ENCODE measurements at regions not wholly inside any gene's neighbourhood (a gene's known extent, or its start where the extent isn't known, plus 50 kb on each side); places are given as distances from the start of the nearest gene placed in this dataset.

DNA sequence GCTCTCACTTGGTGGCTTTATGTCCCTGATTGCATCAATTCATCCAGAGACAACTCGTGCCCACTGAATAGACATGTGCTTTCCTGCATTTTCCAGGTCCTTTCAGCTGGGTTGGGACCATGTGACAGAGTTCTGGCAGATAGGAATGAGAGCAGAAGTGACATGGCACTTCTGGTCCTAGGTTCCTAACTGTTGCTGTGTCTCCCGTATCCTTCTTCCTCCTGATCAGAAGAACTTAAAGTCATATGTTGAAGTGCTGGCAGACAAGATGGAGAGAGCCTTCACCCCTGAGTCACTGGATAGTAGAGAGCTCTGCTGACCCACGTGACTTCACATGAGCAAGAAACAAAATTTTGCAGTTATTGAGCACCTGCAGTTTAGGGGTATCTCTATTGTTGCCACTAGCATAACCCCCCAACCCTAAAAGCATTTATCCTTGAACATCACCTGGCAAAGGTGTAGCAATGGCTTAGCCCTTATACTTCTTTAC lies 80.0 kb downstream of the NREP start:
- no peak for DNase-seq (ENCODE audit: low read depth)

DNA sequence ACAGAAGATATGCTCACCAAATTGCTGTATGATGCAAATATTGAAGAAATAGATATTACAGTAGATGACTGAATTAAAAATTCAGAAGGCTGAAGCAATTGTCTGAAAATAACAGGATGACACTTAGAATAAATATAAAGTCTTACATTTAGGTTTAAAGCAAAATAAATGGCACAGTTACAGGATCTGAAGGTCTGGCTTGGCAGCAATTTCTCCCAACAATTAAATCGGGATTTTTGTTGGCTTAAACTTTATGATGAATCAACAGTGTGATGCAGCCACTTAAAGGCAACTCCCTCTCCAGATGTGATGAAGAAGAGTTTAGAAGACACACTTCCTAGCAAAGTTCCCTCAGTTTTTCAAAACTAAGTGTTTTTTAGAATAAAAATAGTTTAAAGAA lies 80.5 kb downstream of the NREP start:
- no peak for DNase-seq (ENCODE audit: low read depth)

DNA sequence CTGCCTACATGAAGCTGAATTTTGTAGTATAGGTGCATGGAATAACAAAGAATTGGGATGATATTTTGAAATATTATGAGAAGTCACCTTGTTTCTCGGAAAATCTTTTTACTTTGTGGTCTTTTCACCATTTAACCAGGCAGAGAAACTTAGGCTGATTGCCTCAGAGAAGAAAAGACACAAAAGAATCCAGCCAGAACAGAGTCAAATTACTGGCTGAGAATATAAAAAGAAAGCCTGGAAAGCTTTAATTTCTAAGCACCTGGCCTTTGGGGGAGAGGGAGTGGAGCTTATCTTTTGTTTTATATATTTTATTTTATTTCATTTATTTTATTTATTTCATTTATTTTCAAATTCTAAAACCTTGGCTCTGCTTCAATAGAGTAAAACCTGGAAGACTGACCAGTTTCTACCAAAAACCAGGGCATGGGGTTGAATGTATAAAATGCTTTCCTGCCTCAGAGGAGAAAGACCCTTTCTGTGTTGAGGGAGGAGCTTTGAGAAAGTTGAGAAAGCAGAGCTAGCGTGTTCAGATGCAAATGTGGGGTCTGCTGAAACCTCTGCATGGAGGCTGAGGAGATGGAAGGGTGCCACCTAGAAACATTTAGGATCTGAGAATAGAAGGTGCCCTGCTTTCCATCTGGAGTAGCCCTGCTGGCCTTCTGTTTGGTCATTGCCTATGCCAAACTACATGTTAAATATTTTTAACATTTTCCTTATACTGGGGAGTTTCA lies 81.6 kb downstream of the NREP start:
- no peak for DNase-seq (ENCODE audit: low read depth)

DNA sequence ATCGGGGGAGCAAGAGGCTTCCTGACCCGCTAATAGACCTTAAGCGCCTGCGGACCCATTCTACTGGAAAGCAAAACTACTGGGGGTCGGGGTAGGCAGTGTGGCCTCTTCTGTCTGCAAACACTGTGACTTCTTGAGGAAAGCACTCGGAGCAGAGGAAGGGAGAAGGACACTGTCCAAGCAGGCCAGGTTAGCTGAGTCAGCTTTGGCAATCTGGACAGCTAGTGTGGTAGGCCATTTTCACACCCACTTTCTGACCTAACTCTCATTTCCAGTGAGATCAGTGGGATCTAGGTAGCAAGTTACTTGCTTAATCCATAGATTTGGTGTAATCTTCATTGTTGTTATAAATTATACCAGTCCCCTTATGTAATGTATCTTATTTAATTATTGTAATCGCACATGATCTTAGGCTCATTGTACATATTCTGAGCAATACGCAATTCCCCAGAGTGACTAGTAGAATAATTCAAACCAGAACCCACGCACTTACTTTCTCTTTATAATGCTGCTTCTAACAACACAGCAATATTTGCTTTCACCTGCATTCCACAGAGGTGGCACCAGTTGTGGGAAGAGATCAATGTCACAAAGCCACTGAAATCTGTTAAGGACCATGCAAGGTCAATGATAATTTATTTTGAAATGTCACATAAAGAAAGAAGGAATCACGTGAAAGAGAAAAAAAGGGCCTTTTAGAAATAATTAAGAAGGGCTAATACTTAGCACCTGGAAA lies 82.9 kb downstream of the NREP start:
- no peak for DNase-seq (ENCODE audit: low read depth)

DNA sequence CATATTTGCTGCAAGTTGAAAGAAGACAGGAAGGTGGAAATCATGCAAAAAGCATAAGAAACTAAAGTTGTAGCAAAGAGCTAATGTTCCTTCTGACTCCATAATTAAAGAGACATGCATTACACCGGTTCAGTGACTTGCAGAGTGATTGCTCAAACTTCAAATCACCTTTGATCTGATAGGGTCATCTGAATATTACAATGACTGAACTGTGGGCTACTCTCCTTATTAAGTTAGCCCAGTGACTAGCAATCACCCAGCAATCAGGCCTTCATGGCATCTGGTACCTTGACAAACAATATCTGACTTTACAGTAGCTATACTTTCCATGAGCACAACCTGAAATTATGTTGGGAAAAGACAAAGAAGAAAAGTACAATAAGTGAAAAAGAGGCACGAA lies 84.9 kb downstream of the NREP start:
- DNase-seq (ENCODE audit: low read depth): no peak

DNA sequence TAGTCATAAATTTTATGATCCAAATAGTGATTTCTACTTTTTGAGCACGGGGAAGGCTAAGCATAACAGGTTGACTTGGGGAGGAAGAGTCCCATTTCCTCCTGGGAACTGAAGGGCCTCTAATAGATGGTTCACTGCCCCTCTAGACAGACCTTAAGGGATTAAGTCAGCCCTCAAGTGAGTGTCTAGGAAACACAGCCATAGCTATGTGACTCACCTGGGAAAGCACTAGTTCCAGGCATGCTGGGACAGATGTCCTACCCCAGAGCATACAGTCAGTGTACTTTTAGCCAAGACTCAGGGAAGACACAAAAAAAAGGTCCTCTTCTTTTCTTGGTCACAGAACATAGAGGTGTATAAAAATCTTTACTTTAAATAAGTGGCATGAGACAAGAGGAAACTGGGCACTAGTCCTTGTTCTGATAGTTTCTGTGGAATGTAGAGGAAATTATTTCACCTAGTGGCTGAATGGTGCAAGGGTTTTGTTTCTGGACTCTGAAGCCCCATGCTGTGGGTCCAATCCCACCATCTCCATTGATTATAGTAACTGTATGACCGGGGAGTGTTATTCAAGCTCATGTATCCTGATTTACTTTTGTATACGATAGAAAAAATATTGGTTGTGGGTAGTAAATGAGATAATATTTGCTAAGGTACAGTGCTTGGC lies 86.0 kb downstream of the NREP start:
- DNase-seq (ENCODE audit: low read depth): peak; percentile 21

DNA sequence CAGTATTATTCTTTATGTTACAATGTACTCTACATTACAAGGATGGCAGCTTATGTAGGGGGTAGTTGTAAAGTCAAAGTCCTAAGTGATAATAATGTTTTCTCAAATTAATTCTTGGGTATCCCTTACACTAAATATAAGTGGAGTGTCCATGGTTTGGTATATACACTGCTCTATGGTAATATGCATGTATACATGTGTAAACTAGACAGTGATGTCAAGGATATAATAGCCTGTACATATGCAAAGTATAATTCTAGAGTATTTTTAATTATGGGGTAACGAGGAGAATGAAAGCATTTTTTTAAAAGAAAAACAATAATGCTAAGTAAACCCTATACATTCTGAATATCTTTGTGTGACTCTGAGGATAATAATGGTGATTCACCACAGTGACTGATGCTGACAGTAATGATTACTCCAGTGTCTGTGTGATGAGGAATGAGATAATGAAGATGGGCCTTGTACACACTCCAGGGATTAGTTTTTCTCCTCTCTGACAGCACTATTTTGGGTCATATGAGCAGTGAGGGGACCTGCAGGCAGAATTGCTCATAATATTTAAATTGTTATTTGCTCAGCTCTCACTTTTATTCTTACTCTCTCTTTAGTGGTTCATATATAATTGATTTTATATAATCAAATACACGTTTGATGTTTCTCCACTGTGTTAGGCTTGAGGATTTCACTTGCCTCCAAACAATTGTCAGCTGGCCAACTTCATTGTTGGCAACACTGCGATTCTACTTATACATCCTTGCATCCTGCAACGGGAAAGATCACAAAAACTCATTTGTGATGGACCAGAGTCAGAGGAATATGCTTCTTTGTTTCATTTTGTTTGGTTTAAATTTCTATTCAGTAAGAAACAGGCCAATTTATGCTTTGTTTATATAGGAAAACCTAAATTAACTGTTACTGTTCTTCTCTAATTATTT lies 88.2 kb downstream of the NREP start:
- peak; percentile 56 for DNase-seq (ENCODE audit: low read depth)

DNA sequence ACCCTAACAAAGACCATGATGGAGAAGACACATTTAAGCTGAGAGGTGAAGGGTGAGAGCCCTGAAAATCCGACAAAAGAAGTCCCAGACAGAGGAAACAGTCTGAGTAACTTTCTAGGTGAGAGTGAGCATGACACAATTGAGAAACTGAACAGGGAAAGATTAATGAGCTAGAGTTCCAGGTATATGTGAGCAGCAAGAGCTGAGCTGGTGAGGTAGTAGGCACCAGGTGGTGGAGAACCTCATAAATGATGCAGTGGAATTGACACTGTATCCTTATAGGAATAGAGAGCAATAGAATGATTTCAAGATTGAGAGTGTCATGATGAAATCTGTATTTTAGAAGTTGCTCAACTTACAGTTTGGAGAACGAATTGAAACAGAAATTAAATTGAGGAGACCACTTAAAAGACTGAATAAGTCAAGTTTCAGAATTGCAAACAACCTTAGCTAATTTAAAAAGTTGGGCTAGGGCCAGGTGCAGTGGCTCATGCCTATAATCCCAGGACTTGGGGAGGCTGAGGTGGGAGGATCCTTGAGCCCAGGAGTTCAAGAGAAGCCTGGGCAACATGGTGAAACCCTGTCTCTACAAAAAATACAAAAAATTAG lies 89.8 kb downstream of the NREP start:
- no peak for DNase-seq (ENCODE audit: low read depth)

DNA sequence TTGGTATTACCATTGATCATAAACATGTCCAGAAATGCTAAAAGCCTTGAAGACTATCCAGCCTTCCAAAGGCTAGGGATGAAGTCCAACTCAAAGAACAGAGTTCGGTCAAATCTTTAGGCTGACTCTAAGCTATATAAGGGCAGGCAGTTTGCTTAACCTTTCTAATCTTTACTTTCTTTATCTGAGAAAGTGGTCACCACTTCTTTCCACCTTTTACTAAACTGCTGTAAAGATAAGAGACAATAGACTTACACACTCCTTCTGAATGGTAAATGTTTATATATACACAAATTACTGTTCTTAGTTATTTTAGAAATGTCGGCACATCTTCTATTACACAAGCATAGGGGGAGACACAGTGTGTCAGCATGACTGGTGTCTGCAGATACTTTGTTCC lies 100.4 kb downstream of the NREP start:
- no peak for DNase-seq (ENCODE audit: low read depth)

DNA sequence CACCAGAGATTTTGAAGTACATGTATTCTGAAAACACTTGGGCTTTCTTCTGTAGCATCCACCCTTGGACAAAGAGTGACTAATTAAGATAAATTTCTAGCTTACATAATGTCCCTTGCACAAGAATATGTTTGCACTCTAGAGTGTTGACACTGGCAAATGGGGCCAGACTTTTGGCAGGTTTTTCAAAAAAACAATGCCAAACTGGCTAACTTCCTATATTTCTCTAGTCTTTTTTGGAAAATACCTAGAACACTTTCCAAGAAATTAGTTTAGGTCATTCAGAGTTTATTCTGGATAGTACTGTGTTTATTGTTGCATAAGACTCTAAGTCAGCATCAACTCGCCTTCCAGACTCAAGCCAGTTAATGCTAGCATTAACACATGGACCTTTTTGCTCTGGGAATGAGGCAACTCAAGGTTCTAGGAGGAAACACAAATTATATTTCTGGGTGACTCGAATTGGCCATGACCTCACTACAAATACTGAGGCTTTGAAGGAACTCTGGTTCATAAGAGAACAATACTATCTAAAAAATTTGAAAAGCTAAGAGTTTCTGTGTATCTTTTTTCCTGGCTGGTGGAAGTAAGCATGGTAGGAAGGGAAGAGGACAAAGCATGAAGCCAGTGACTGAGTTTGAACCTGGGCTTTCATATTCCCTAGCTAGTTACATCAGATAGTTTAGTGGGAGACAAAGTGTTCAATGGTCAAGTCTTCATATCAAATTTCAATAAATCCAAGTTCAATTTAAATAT lies 101.6 kb downstream of the NREP start:
- DNase-seq (ENCODE audit: low read depth): peak; percentile 78

DNA sequence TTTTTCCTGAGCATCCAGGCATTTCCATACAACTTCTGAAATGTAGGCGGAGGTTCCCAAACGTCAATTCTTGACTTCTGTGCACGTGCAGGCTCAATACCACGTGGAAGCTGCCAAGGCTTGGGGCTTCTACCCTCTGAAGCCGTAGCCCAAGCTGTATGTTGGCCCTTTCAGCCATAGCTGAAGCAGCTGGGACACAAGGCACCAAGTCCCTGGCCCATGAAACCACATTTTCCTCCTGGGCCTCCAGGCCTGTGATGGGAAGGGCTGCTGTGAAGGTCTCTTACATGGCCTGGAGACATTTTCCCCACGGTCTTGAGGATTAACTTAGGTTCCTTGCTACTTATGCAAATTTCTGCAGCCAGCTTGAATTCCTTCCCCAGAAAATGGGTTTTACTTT lies 103.6 kb downstream of the NREP start:
- DNase-seq (ENCODE audit: low read depth): no peak

DNA sequence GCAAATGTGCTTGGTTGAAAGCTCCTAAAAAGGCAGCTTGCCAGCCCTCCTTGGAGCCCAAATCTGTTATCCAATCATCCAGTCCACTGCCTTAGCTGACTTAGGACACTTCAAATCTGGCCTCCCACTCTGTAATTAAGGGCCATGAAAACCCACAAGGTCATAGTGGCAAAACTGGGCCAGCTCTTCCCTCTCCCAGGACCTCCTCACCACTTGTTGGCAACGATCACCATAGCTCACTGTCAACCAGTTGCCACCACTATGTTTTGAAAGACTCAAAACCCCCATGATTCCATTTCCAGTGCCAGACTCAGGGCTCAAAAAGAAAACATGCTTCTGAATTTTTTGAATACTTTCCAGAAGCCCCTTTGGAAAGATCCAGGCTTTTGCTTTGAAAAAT lies 107.5 kb downstream of the NREP start:
- DNase-seq (ENCODE audit: low read depth): no peak

DNA sequence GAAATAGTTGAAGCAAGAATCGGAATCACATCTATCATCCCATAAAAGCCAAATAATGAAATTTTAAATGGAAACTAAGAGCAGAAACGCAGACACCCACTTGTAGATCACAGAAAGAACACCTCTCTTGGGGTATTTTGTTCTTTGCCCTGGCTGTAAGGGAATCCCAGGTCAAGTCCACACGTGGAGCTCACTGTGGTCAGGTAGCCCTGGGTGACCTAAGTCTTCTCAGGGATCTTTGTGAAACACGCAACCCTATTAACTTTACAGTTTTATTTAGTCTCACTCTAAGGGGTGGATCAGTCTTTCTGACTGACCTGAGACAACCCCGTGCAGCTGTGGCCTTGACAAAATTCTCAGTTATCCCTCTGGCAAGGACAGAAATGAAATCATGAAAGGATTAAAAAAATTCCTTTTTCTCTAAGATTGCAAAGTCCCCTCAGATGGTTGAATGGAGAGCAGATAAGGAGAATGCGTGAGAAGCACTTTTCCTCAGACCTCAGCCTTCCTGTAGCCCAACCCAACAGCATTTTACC lies 111.6 kb downstream of the NREP start:
- no peak for DNase-seq (ENCODE audit: low read depth)

DNA sequence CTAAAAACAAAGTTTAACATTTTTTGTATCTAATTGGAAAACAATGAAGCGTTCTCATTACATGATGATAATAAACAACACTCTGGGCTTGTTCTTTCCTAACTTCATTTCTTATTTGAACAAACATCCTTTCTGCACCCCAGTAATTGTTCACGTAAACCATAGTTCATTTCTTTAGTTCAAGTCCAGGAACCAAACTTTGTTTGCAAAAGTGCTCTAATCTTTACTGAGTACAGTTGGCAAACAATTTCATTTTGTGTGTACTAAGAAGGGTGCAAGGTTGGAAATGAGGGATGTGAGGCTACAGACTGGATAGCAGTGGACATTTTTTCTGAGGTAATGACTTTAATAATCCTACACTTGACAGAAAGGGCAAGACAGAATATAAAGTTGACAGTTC lies 113.5 kb downstream of the NREP start:
- no peak for DNase-seq (ENCODE audit: low read depth)

DNA sequence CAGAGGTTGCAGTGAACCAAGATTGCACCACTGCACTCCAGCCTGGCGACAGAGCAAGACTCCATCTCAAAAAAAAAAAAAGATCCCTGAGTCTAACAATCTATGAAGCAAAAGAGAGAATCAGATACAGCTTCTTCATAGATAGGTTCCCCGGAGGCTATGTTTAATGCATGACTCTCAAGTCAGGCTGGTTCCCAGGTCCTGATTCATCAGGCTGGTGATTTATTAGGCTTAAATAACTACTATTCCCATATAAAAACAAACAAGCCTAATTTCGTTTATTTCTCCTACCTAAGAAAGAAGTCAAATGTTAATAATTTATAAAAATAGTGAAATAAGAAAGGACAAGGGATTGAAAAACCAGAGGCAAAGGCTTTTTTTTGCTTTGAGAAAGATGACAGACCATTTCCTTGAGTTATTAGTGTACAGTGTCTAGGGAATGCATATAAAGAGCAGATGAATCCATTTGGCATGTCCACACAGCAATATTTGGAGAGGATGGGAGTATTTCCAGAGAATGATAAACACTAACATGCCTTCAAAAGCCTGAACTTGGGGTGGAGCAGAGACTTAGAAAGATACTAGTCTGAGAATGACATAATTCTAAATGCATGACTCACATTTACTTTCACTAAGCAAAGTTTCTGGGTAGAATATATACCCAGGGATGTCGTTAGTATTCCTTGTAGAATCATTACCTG lies 115.3 kb downstream of the NREP start:
- peak; percentile 86 for DNase-seq (ENCODE audit: low read depth)

DNA sequence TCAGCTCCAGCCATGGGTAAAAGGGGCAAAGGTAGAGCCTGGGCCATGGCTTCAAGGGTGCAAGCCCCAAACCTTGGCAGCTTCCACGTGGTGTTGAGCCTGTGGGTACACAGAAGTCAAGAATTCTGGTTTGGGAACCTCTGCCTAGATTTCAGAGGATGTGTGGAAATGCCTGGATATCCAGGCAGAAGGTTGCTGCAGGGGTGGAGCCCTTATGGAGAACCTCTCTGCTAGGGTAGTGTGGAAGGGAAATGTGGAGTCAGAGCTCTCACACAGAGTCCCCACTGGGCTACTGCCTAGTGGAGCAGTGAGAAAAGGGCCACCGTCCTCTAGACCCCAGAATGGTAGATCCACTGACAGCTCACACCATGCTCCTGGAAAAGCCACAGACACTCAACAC lies 117.1 kb downstream of the NREP start:
- no peak for DNase-seq (ENCODE audit: low read depth)

DNA sequence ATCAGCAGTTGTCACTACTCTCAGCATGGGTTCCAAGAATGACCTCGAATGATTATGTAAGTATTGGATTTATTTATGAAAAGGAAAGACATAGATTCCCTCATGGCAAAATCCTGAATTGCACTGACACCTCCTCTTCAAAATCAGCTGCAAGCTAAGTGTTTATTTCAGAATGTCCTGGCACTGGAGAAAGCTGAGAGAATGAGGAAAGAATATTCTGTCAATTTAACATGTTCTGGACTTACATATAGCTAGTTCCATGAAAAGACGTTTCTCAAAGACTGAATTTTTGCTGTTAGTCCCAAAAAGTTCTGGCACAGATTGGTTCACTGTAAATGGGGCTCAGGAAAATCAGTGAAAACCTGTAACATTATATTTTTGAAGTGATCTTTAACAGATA lies 120.3 kb downstream of the NREP start:
- DNase-seq (ENCODE audit: low read depth): no peak

DNA sequence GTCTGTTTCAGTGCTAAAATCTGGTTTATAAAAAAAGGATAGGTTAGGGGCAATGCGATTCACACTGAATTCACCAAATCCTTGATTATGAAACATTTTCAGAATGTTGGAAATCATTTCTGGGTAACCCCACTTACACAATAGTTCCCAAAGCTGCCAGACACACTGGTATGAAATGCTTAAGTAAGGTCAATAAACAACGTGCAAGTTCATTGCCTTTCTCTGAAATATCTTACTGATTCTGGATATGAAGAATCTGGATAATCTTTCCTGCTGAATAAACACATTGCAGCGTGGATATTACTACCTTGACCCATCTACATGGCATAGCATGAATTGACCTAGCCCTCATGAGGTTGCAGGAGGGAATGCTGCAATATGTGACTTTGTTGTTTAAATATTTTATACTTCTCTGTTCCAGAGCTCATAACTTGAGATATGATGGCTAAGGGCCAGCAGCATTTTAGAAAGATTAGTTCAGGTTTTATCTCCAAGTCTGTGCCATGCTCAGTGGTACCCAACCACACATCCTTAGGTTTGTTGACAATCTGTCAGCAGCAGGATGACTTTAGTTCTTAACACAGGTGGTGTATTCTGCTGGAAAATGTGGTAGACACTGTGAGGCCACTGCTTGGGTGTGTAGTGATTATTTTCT lies 121.0 kb downstream of the NREP start:
- DNase-seq (ENCODE audit: low read depth): peak; percentile 85

DNA sequence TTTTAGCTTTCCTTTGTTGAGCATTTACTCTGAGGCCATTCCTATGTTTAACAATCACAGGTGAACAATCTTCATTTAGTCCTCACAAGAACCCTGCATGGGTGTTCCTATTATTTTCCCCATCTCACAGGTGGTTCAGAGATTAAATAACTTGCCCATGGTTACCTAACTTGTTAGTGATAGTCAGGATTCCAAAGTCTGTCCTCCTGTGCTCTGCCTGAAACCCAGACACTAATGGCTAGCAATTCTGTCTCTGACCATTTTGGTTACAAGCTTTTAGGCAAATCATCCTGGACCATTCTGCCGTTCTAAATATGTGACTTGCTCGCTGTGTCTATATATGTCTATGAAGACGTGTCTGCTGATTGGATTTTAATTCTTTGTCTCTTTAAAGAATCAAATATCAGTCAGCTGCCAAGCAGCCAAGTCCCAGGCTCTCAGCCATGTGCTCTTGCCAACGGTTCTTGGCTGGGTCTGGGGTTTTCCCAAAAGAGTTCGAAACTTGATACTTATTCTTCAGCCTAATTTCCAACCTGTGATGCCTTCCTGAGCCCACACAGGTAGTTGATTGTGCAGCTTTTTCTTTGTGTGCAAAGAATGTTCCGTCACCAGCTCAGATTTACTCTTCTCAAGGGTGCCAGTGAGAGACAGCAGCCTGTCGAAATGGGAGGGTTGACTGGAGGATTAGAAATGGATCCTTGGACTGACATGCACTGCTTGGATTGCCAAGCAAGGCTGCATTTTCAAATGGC lies 121.7 kb downstream of the NREP start:
- peak; percentile 43 for DNase-seq (ENCODE audit: low read depth)

All from iris pigment epithelial cell (primary cell).